ENCODE measurements at regions not wholly inside any gene's neighbourhood (a gene's known extent, or its start where the extent isn't known, plus 50 kb on each side); places are given as distances from the start of the nearest gene placed in this dataset.

GRCh38 chr2:147016181-147016580 is 828.6 kb upstream of the ACVR2A start:
- POLR2A ChIA-PET: no interaction called here
- DNase-seq (ENCODE audit: low read depth, low spot score): no peak
- H4K20me1 ChIP-seq (ENCODE audit: insufficient read depth): no peaks in the 10 kb centered on the region; the same call in 1 of the 2 replicates
- TF ChIP-seq POLR2AphosphoS5 (IDR thresholded peaks at IDR 0.05; ENCODE audit: low read depth, low read length): no peak
- TF ChIP-seq ELF1 (IDR thresholded peaks at IDR 0.05; ENCODE audit: borderline replicate concordance, low read depth): no peak
- no peak for TF ChIP-seq SP1 (IDR thresholded peaks at IDR 0.05; ENCODE audit: low read depth)
- TF ChIP-seq, protein P1, sequence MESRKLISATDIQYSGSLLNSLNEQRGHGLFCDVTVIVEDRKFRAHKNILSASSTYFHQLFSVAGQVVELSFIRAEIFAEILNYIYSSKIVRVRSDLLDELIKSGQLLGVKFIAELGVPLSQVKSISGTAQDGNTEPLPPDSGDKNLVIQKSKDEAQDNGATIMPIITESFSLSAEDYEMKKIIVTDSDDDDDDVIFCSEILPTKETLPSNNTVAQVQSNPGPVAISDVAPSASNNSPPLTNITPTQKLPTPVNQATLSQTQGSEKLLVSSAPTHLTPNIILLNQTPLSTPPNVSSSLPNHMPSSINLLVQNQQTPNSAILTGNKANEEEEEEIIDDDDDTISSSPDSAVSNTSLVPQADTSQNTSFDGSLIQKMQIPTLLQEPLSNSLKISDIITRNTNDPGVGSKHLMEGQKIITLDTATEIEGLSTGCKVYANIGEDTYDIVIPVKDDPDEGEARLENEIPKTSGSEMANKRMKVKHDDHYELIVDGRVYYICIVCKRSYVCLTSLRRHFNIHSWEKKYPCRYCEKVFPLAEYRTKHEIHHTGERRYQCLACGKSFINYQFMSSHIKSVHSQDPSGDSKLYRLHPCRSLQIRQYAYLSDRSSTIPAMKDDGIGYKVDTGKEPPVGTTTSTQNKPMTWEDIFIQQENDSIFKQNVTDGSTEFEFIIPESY (IDR thresholded peaks at IDR 0.05; ENCODE audit: extremely low read depth, insufficient replicate concordance, low read length): no peak
- TF ChIP-seq EGR1 (IDR thresholded peaks at IDR 0.05; ENCODE audit: low read depth): no peak
- TF ChIP-seq CTCF (IDR thresholded peaks at IDR 0.05 in 2 of 3, conservative IDR thresholded peaks at IDR 0.05 in 1 of 3; ENCODE audit: borderline replicate concordance in 1 of 3, insufficient read depth in 1 of 3, low read depth in 2 of 3, low read length in 2 of 3): no peak
- no peak for TF ChIP-seq RAD21 (IDR thresholded peaks at IDR 0.05; ENCODE audit: low read depth)
- BruUV-seq (replicated peaks): no TSS peak
- H3K9me3 ChIP-seq (ENCODE audit: control insufficient read depth in 1 of 2, insufficient read depth in 1 of 2, low read depth in 1 of 2, low read length in 2 of 2): no peaks in the 10 kb centered on the region
- ATAC-seq: no peak
- intact Hi-C loops (cut with micrococcal nuclease): no loop called here
- no peaks in the 10 kb centered on the region for H3K79me2 ChIP-seq (ENCODE audit: insufficient read depth, low read length)
- H3K36me3 ChIP-seq (ENCODE audit: control insufficient read depth in 1 of 2, insufficient read depth in 2 of 2, low read length in 2 of 2): no peaks in the 10 kb centered on the region
- RAD21 ChIA-PET (ENCODE audit: low non-redundant PET in 1 of 2, low total read pairs in 2 of 2, uncharacterized antibody in 2 of 2, unreplicated experiment in 2 of 2): no interaction called here
- no peak overlapping the region for H3K27ac ChIP-seq (ENCODE audit: low read depth, low read length)
- H2AFZ ChIP-seq (ENCODE audit: low read depth, low read length, poor library complexity, severe bottlenecking): no peak overlapping the region
- no peaks in the 10 kb centered on the region for H3K9me2 ChIP-seq (ENCODE audit: insufficient read depth)
- H3K9ac ChIP-seq (ENCODE audit: low read length): no peak overlapping the region
- CTCF ChIA-PET: no interaction called here
- H3K4me2 ChIP-seq (ENCODE audit: low read length): no peak overlapping the region
- no peak overlapping the region for H3K4me3 ChIP-seq (replicated peaks in 1 of 2; ENCODE audit: low read depth in 1 of 2, low read length in 2 of 2)
- H3K27me3 ChIP-seq (ENCODE audit: insufficient read depth, low read length): no peaks in the 10 kb centered on the region
- H3K4me1 ChIP-seq (ENCODE audit: control insufficient read depth in 1 of 2, insufficient read depth in 2 of 2, low read length in 2 of 2): no peaks in the 10 kb centered on the region
